Tibial nerve (tissue), 4 donors: ENCODE measurements at regions not wholly inside any gene's neighbourhood (a gene's known extent, or its start where the extent isn't known, plus 50 kb on each side); places are given as distances from the start of the nearest gene placed in this dataset.

Experiments
- DNase-seq, 2 donors: peaks; one replicate each; pipeline ENCODE4 v3.0.0-alpha.2; 2019; ENCODE audit warnings: low spot score in 2 of 2
- H3K27ac ChIP-seq, 4 donors: fragments of 200-600 bp; sonication (generic) in 3 of 4; one replicate each; pipeline ENCODE4 v1.5.1; 2017 to 2019; ENCODE audit warnings: mild to moderate bottlenecking in 1 of 4
- H3K27me3 ChIP-seq, 2 donors: fragments of 200-600 bp; sonication (generic) in 1 of 2; one replicate each; pipeline versions ENCODE4 v1.5.1 to v1.6.0; 2017 to 2019
- H3K36me3 ChIP-seq, 3 donors: fragments of 200-600 bp; sonication (generic); one replicate each; pipeline ENCODE4 v1.5.1; 2018 to 2019
- H3K4me1 ChIP-seq, 4 donors: fragments of 200-600 bp; sonication (generic) in 3 of 4; one replicate each; pipeline ENCODE4 v1.5.1; 2017 to 2019
- H3K4me3 ChIP-seq, 4 donors: fragments of 200-600 bp; sonication (generic) in 3 of 4; one replicate each; pipeline ENCODE4 v1.5.1; 2017 to 2019; ENCODE audit warnings: mild to moderate bottlenecking in 1 of 4, moderate library complexity in 1 of 4
- H3K9me3 ChIP-seq, 4 donors: fragments of 200-600 bp; sonication (generic) in 3 of 4; one replicate each; pipeline ENCODE4 v1.5.1; 2017 to 2019
- EP300 ChIP-seq, 2 donors: sonication (generic); formaldehyde crosslinking; IDR thresholded peaks; one replicate each; pipeline ENCODE4 v1.6.1; 2017; ENCODE audit warnings: antibody characterized with exemption in 2 of 2, mild to moderate bottlenecking in 1 of 2
- POLR2A ChIP-seq, 2 donors: fragments of 450-650 bp; IDR thresholded peaks; one replicate each; pipeline ENCODE4 v1.6.1; 2017; ENCODE audit warnings: antibody characterized with exemption in 2 of 2, mild to moderate bottlenecking in 2 of 2, moderate library complexity in 2 of 2
- WGBS, 2 donors: methylation state at CpG; one replicate each; pipeline ENCODE4 v1.1.5; 2018; 5-methylcytosine and 5-hydroxymethylcytosine counted together
- TF ChIP-seq, protein P1 (sequence below), 5 experiments: fragments of 200-600 bp in 3 of 5; fragments of 450-650 bp in 2 of 5; sonication (generic) in 3 of 5; IDR thresholded peaks; one replicate each; pipeline ENCODE4 v1.5.1; 2016 to 2019; ENCODE audit warnings: antibody characterized with exemption in 5 of 5, mild to moderate bottlenecking in 3 of 5, moderate library complexity in 2 of 5

DNA sequence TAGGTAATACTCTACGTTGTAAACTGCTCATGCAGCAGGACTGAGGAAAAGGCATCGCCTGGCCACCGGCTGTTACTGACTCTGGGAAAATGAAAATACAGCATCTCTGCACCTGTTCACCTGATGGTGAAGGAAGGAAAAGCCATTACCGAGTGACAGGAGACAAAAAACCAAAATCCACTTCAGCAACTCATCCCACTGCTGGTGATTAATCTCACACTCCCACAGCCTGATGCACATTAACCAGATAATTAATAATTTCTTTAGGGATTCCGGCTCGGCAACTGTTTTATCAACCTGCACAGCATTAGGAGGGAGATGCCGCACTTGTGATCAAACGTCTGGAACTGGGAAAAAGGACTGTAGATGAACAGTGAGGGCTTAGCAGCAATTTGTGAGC lies 183.9 kb upstream of the ESRRG start:
- Histone ChIP-seq H3K36me3 (no peaks in the 10 kb centered on the region), H3K4me3 (no peak overlapping the region), H3K4me1 (peaks cover 0 to 23% (median 10%) of the 10 kb centered on the region in 4 donors), H3K9me3 (no peaks in the 10 kb centered on the region), H3K27ac (peak overlapping the region in 1 of 4 donors; percentile 86), H3K27me3 (no peaks in the 10 kb centered on the region)
- TF ChIP-seq, protein P1, sequence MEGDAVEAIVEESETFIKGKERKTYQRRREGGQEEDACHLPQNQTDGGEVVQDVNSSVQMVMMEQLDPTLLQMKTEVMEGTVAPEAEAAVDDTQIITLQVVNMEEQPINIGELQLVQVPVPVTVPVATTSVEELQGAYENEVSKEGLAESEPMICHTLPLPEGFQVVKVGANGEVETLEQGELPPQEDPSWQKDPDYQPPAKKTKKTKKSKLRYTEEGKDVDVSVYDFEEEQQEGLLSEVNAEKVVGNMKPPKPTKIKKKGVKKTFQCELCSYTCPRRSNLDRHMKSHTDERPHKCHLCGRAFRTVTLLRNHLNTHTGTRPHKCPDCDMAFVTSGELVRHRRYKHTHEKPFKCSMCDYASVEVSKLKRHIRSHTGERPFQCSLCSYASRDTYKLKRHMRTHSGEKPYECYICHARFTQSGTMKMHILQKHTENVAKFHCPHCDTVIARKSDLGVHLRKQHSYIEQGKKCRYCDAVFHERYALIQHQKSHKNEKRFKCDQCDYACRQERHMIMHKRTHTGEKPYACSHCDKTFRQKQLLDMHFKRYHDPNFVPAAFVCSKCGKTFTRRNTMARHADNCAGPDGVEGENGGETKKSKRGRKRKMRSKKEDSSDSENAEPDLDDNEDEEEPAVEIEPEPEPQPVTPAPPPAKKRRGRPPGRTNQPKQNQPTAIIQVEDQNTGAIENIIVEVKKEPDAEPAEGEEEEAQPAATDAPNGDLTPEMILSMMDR (IDR thresholded peaks at IDR 0.05) = no peak
- TF ChIP-seq EP300 (IDR thresholded peaks at IDR 0.05) (no peak), POLR2A (IDR thresholded peaks at IDR 0.05) (no peak)
- no peak for DNase-seq
- WGBS, 2 donors = 89 to 90% methylated on average over 8 of the region's 8 CpGs

DNA sequence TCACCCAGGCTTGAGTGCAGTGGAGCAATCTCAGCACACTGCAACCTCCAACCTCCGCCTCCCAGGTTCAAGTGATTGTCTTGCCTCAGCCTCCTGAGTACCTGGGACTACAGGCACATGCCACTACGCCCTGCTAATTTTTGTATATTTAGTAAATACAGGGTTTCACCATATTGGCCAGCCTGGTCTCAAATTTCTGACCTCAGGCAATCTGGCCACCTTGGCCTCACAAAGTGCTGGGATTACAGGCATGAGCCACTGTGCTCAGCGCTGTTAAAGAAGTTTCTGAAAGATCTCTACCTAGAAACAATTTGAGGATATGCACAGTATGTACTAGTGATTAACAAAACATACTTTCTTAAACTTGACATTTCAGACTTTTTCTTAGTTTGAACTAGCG lies 182.6 kb upstream of the ESRRG start:
- no peak overlapping the region for H3K4me3 ChIP-seq
- H3K27me3 ChIP-seq = no peaks in the 10 kb centered on the region
- no peaks in the 10 kb centered on the region for H3K36me3 ChIP-seq
- DNase-seq = no peak
- TF ChIP-seq, protein P1 (IDR thresholded peaks at IDR 0.05) = no peak
- TF ChIP-seq POLR2A (IDR thresholded peaks at IDR 0.05) (no peak), EP300 (IDR thresholded peaks at IDR 0.05) (no peak)
- WGBS, 2 donors = 90 to 91% methylated on average over 4 of the region's 4 CpGs
- H3K9me3 ChIP-seq = no peaks in the 10 kb centered on the region
- H3K27ac ChIP-seq = peak overlapping the region in 2 of 4 donors; percentile 47 to 70
- peaks cover 0 to 23% (median 12%) of the 10 kb centered on the region in 4 donors for H3K4me1 ChIP-seq

GRCh38 chr1:216905137-216905536 lies 181.9 kb upstream of the ESRRG start:
- WGBS, 2 donors = 78 to 81% methylated on average over 5 of the region's 5 CpGs
- Histone ChIP-seq H3K4me3 (no peak overlapping the region), H3K36me3 (no peaks in the 10 kb centered on the region), H3K9me3 (no peaks in the 10 kb centered on the region), H3K4me1 (peaks cover 0 to 27% (median 12%) of the 10 kb centered on the region in 4 donors), H3K27ac (peak overlapping the region in 2 of 4 donors; percentile 47 to 70), H3K27me3 (no peaks in the 10 kb centered on the region)
- no peak for DNase-seq
- TF ChIP-seq POLR2A (IDR thresholded peaks at IDR 0.05) = no peak
- TF ChIP-seq EP300 (IDR thresholded peaks at IDR 0.05) = no peak
- TF ChIP-seq, protein P1 (IDR thresholded peaks at IDR 0.05) = no peak

DNA sequence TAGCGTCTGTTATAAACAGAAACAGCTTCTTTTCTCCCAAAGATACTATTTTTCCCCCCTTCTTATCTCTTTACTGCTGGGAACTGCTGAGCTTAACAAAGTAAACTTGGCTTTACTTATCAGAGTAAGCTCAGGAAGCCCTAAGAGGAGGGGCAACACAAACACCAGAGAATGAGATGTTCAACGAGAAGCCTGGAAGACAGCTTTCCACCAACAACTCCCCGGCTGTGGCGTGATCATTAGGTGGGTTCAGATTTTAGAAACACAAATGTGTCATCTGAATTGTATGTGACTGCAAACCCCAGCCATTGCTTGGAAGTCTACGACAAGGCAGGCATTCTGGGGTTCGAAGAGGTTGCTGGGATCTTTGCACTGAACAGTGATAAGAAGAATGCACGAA lies 181.2 kb upstream of the ESRRG start:
- H3K27me3 ChIP-seq = no peaks in the 10 kb centered on the region
- no peak for DNase-seq
- no peaks in the 10 kb centered on the region for H3K9me3 ChIP-seq
- 53 to 59% methylated on average over 7 of the region's 7 CpGs for WGBS, 2 donors
- H3K4me3 ChIP-seq = no peak overlapping the region
- H3K4me1 ChIP-seq = peaks cover 0 to 29% (median 12%) of the 10 kb centered on the region in 4 donors
- peak overlapping the region in 2 of 4 donors; percentile 31 to 70 for H3K27ac ChIP-seq
- H3K36me3 ChIP-seq = no peaks in the 10 kb centered on the region
- TF ChIP-seq, protein P1 (IDR thresholded peaks at IDR 0.05) = no peak
- no peak for TF ChIP-seq POLR2A (IDR thresholded peaks at IDR 0.05)
- TF ChIP-seq EP300 (IDR thresholded peaks at IDR 0.05) = no peak

DNA sequence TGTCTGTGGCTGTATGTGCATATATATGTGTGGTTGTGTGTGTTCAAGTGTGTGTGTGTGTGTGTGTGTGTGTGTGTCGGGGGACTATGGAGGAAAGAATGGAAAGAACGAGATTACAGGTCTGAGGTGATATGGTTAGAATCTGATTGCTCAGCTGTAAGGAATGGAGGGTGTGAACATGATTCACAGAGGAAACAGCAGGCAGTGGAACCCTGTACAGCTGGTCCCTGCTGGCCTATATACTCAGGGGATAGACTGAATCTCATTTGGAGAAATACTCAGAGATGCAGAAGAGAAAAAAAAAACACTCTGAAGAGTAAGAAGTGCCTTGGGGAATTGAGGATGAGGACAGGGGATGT lies 180.1 kb upstream of the ESRRG start:
- H3K36me3 ChIP-seq = no peaks in the 10 kb centered on the region
- peaks cover 0 to 29% (median 6%) of the 10 kb centered on the region in 4 donors for H3K4me1 ChIP-seq
- no peak overlapping the region for H3K4me3 ChIP-seq
- peak overlapping the region in 3 of 4 donors; percentile 21 to 70 (median 31) for H3K27ac ChIP-seq
- no peaks in the 10 kb centered on the region for H3K9me3 ChIP-seq
- DNase-seq = no peak
- no peaks in the 10 kb centered on the region for H3K27me3 ChIP-seq
- 58 to 63% methylated on average over 2 of the region's 2 CpGs for WGBS, 2 donors
- TF ChIP-seq EP300 (IDR thresholded peaks at IDR 0.05) (no peak), POLR2A (IDR thresholded peaks at IDR 0.05) (no peak)
- TF ChIP-seq, protein P1 (IDR thresholded peaks at IDR 0.05) = no peak
